ENCODE measurements at regions not wholly inside any gene's neighbourhood (a gene's known extent, or its start where the extent isn't known, plus 50 kb on each side); places are given as distances from the start of the nearest gene placed in this dataset.
"Not testable (repeated sequence)": the region's sequence is repeated elsewhere in the genome, so short reads cannot be mapped to it uniquely, and the experiment has no call there.

DNA sequence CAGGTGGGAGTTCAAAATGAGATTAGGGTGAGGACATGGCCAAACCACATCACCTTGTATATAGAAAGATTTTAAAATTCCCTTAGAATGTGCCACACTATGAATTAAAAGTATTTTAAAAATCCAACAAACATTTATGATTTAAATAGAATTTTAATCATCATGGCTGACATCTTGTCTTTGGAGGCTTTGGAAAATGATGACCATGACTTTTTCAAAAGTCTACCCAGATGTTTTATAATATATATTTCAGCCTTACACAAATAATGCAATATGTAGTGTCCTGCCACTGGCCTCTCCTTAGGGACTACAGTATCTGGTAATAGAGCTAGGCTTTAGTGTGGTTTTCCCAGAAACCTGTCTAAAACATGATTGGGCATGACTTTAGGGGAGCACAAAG is 1353.4 kb upstream of the GOT2 start:
- DNase-seq (ENCODE audit: extremely low spot score) = no peak
- intact Hi-C loops (cut with DNase I) = no loop called here
- no peak for TF ChIP-seq EP300 (IDR thresholded peaks at IDR 0.05)
- TF ChIP-seq, protein P1, sequence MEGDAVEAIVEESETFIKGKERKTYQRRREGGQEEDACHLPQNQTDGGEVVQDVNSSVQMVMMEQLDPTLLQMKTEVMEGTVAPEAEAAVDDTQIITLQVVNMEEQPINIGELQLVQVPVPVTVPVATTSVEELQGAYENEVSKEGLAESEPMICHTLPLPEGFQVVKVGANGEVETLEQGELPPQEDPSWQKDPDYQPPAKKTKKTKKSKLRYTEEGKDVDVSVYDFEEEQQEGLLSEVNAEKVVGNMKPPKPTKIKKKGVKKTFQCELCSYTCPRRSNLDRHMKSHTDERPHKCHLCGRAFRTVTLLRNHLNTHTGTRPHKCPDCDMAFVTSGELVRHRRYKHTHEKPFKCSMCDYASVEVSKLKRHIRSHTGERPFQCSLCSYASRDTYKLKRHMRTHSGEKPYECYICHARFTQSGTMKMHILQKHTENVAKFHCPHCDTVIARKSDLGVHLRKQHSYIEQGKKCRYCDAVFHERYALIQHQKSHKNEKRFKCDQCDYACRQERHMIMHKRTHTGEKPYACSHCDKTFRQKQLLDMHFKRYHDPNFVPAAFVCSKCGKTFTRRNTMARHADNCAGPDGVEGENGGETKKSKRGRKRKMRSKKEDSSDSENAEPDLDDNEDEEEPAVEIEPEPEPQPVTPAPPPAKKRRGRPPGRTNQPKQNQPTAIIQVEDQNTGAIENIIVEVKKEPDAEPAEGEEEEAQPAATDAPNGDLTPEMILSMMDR (IDR thresholded peaks at IDR 0.05) = no peak
- no peak for TF ChIP-seq POLR2AphosphoS5 (IDR thresholded peaks at IDR 0.05)
- no peak for TF ChIP-seq POLR2A (IDR thresholded peaks at IDR 0.05; ENCODE audit: low read depth)
- H3K27ac ChIP-seq (replicated peaks in 1 of 4) = no peak overlapping the region
- no peak overlapping the region for H3K4me3 ChIP-seq
- H3K9me3 ChIP-seq = no peaks in the 10 kb centered on the region
- no peaks in the 10 kb centered on the region for H3K4me1 ChIP-seq
- no peaks in the 10 kb centered on the region for H3K36me3 ChIP-seq
- no peaks in the 10 kb centered on the region for H3K27me3 ChIP-seq

DNA sequence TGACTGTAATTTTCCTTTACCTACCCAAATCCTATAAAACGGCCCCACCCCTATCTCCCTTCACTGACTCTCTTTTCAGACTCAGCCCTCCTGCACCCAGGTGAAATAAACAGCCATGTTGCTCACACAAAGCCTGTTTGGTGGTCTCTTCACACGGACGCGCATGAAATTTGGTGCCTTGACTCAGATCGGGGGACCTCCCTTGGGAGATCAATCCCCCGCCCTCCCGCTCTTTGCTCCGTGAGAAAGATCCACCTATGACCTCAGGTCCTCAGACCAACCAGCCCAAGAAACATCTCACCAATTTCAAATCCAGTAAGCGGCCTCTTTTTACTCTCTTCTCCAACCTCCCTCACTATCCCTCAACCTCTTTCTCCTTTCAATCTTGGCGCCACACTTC is 1344.7 kb upstream of the GOT2 start:
- intact Hi-C loops (cut with DNase I); DNase-seq (ENCODE audit: extremely low spot score); H3K4me1 ChIP-seq; H3K36me3 ChIP-seq; H3K27ac ChIP-seq (replicated peaks in 1 of 4); H3K4me3 ChIP-seq; H3K27me3 ChIP-seq; H3K9me3 ChIP-seq: not testable (repeated sequence)
- WGBS = 89% methylated on average over 10 of the region's 10 CpGs

DNA sequence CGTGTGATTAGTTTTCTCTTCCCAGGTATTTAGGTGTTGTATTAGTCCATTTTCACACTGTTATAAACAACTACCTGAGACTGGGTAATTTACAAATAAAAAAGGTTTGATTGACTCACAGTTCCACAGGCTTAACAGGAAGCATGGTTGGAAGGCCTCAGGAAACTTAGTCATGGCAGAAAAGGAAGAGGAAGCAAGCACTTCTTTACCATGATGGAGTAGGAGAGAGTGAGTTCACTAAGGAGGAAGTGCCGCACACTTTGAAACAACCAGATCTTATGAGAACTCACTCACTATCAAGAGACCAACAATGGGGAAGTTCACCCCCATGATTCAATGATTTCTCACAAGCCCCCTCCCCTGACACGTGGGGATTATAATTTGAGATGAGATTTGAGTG is 1343.7 kb upstream of the GOT2 start:
- intact Hi-C loops (cut with DNase I) = no loop called here
- no peaks in the 10 kb centered on the region for H3K4me1 ChIP-seq
- no peak for DNase-seq (ENCODE audit: extremely low spot score)
- 72% methylated on average over 3 of the region's 3 CpGs for WGBS
- H3K4me3 ChIP-seq = no peak overlapping the region
- H3K36me3 ChIP-seq = no peaks in the 10 kb centered on the region
- H3K9me3 ChIP-seq = no peaks in the 10 kb centered on the region
- TF ChIP-seq POLR2AphosphoS5 (IDR thresholded peaks at IDR 0.05) (no peak), POLR2A (IDR thresholded peaks at IDR 0.05; ENCODE audit: low read depth) (no peak), EP300 (IDR thresholded peaks at IDR 0.05) (no peak)
- TF ChIP-seq, protein P1 (IDR thresholded peaks at IDR 0.05) = no peak
- H3K27me3 ChIP-seq = no peaks in the 10 kb centered on the region
- no peak overlapping the region for H3K27ac ChIP-seq (replicated peaks in 1 of 4)

DNA sequence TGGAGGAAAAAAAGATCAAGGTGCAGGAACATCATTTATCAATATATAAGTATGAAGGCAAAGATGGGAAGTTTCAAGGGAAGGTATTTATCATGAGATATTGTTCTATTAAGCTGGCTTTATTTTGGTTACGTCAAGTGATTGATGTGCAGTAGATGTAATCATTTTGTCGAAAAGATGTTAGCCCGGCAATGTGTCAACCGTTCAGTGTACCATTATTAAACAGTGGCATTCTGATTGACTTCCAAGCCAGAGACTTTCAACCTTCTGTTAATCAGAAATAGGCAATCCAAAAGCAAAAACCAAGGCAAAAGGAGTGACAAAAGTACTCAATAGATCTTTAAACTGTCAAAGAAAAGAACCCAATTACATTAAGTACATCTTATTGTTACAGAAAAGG is 1340.3 kb upstream of the GOT2 start:
- Histone ChIP-seq H3K36me3 (no peaks in the 10 kb centered on the region), H3K27me3 (no peaks in the 10 kb centered on the region), H3K27ac (replicated peaks in 1 of 4) (no peak overlapping the region), H3K9me3 (no peaks in the 10 kb centered on the region), H3K4me3 (no peak overlapping the region), H3K4me1 (no peaks in the 10 kb centered on the region)
- DNase-seq (ENCODE audit: extremely low spot score) = no peak
- 54% methylated on average over 4 of the region's 4 CpGs for WGBS
- TF ChIP-seq EP300 (IDR thresholded peaks at IDR 0.05) (no peak), POLR2AphosphoS5 (IDR thresholded peaks at IDR 0.05) (no peak), POLR2A (IDR thresholded peaks at IDR 0.05; ENCODE audit: low read depth) (no peak)
- TF ChIP-seq, protein P1 (IDR thresholded peaks at IDR 0.05) = no peak
- intact Hi-C loops (cut with DNase I) = no loop called here

DNA sequence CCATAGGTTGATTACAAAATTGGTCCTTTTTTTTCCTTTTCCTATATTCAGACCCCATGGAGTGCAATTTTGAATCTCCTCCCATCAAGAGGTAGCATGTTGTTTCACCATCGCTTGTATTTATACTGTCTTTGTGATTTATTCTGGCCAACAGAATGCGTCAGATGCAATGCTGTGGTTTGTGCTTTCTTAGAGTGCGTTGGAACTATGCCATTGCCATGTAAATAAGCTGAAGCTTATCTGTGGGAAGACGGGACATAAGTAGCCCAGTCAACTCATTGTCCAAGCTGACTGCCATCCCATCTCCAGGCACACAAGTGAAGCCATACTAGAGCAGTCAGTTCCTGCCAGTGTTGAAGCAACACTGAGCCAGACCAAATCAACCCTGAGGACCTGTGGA is 1339.3 kb upstream of the GOT2 start:
- no peaks in the 10 kb centered on the region for H3K9me3 ChIP-seq
- 87% methylated on average over 4 of the region's 4 CpGs for WGBS
- no peak overlapping the region for H3K27ac ChIP-seq (replicated peaks in 1 of 4)
- no peaks in the 10 kb centered on the region for H3K36me3 ChIP-seq
- TF ChIP-seq POLR2AphosphoS5 (IDR thresholded peaks at IDR 0.05) (no peak), POLR2A (IDR thresholded peaks at IDR 0.05; ENCODE audit: low read depth) (no peak), EP300 (IDR thresholded peaks at IDR 0.05) (no peak)
- TF ChIP-seq, protein P1 (IDR thresholded peaks at IDR 0.05) = no peak
- DNase-seq (ENCODE audit: extremely low spot score) = no peak
- H3K4me1 ChIP-seq = no peaks in the 10 kb centered on the region
- no peak overlapping the region for H3K4me3 ChIP-seq
- no peaks in the 10 kb centered on the region for H3K27me3 ChIP-seq
- intact Hi-C loops (cut with DNase I) = no loop called here
